Lung (tissue), 11 donors: ENCODE measurements at regions not wholly inside any gene's neighbourhood (a gene's known extent, or its start where the extent isn't known, plus 50 kb on each side); places are given as distances from the start of the nearest gene placed in this dataset.
"Not testable (repeated sequence)": the region's sequence is repeated elsewhere in the genome, so short reads cannot be mapped to it uniquely, and the experiment has no call there.

Experiments used
- ATAC-seq: fragments of 200-7000 bp; cut with Tn5 transposase; one replicate; pipeline ENCODE4 v1.9.1; 2020; ENCODE audit warnings: moderate number of reproducible peaks; ENCODE audit not compliant: insufficient read depth, low FRiP score
- DNase-seq, 3 donors: peaks; one replicate each; pipeline ENCODE4 v3.0.0-alpha.2; 2013 to 2017
- H3K27ac ChIP-seq, 2 donors: one replicate each; pipeline ENCODE4 v1.5.1; 2013; ENCODE audit warnings: mild to moderate bottlenecking in 2 of 2, moderate library complexity in 2 of 2, control low read depth in 1 of 2, inconsistent platforms in 1 of 2, low read depth in 1 of 2, low read length in 1 of 2
- H3K27me3 ChIP-seq, 3 donors: one replicate each; pipeline ENCODE4 v1.5.1; 2013; ENCODE audit warnings: low read length in 2 of 3; ENCODE audit not compliant: control insufficient read depth in 3 of 3, insufficient read depth in 3 of 3
- H3K36me3 ChIP-seq, 4 donors: one replicate each; pipeline ENCODE4 v1.5.1; 2013; ENCODE audit warnings: low read length in 4 of 4, mild to moderate bottlenecking in 1 of 4, moderate library complexity in 1 of 4; ENCODE audit not compliant: control insufficient read depth in 4 of 4, insufficient read depth in 4 of 4
- H3K4me1 ChIP-seq, 5 donors: one replicate each; pipeline ENCODE4 v1.5.1; 2013; ENCODE audit warnings: low read length in 5 of 5, mild to moderate bottlenecking in 2 of 5, moderate library complexity in 1 of 5; ENCODE audit not compliant: control insufficient read depth in 5 of 5, insufficient read depth in 5 of 5
- H3K4me3 ChIP-seq: one replicate; pipeline ENCODE4 v1.5.1; 2013; ENCODE audit warnings: mild to moderate bottlenecking, control low read depth, moderate library complexity
- H3K9ac ChIP-seq, 2 donors: one replicate each; pipeline ENCODE4 v1.5.1; 2013; ENCODE audit warnings: low read length in 2 of 2, control low read depth in 1 of 2; ENCODE audit not compliant: insufficient read depth in 1 of 2
- H3K9me3 ChIP-seq, 4 donors: one replicate each; pipeline ENCODE4 v1.5.1; 2013; ENCODE audit warnings: low read length in 3 of 4, mild to moderate bottlenecking in 1 of 4, moderate library complexity in 1 of 4; ENCODE audit not compliant: control insufficient read depth in 4 of 4, insufficient read depth in 3 of 4
- WGBS, 2 donors: extraction: QIAGEN DNeasy Blood & Tissue Kit; methylation state at CpG; one replicate each; pipeline ENCODE4 v1.1.7; 2013; 5-methylcytosine and 5-hydroxymethylcytosine counted together
- TF ChIP-seq, protein P1 (sequence below): IDR thresholded peaks from 2 replicates; pipeline ENCODE4 v1.5.1; 2012; ENCODE audit warnings: mild to moderate bottlenecking; ENCODE audit errors: control extremely low read depth, extremely low read depth
- donor health status: control.
- donor health status: control.
- donor health status: Bipolar disorder and iron deficiency.
- donor health status: healthy.
- donor health status: DM: yes; HTN: yes; CAD: no.

DNA sequence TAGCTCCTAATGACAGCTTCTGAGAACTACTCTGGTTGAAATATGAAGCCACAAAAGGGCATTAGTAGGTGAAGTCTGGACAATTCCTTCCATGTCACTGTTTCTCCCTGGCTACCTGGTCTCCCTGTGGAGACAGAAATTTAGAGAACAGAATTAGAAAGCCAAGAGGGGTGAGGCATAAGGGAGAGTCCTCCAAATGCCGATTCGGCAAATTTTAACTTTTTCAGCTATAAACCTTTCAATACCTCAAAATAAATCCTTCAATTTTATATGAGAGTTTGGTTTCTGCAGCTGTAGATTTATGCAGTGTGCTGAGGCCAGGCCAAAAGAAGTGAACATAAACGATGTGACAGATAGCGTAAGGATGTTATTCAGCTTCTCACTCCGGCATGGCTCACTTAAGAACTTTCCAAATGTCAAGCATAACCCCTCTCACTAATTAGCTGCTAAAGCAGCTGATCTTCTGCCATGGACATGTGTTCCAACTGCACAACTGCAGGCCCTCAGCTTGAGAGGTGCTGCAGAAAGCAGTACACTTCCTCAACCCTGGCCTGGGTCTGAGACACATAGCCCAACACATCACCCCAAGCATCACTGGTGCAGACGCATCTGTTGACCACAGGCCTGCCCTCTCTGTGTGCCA, 247.9 kb upstream of the SOX9 start:
- DNase-seq = peak; percentile 85 to 96 (median 95)
- WGBS, 2 donors = 76 to 84% methylated on average over 6 of the region's 6 CpGs
- Histone ChIP-seq H3K27me3 (peaks cover 0 to 19% (median 4%) of the 10 kb centered on the region in 3 donors), H3K4me1 (peaks cover 0 to 33% (median 12%) of the 10 kb centered on the region in 5 donors), H3K9ac (no peak overlapping the region), H3K4me3 (no peak overlapping the region), H3K36me3 (no peaks in the 10 kb centered on the region), H3K27ac (no peak overlapping the region), H3K9me3 (no peaks in the 10 kb centered on the region)
- ATAC-seq = no peak
- TF ChIP-seq, protein P1, sequence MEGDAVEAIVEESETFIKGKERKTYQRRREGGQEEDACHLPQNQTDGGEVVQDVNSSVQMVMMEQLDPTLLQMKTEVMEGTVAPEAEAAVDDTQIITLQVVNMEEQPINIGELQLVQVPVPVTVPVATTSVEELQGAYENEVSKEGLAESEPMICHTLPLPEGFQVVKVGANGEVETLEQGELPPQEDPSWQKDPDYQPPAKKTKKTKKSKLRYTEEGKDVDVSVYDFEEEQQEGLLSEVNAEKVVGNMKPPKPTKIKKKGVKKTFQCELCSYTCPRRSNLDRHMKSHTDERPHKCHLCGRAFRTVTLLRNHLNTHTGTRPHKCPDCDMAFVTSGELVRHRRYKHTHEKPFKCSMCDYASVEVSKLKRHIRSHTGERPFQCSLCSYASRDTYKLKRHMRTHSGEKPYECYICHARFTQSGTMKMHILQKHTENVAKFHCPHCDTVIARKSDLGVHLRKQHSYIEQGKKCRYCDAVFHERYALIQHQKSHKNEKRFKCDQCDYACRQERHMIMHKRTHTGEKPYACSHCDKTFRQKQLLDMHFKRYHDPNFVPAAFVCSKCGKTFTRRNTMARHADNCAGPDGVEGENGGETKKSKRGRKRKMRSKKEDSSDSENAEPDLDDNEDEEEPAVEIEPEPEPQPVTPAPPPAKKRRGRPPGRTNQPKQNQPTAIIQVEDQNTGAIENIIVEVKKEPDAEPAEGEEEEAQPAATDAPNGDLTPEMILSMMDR = no peak

DNA sequence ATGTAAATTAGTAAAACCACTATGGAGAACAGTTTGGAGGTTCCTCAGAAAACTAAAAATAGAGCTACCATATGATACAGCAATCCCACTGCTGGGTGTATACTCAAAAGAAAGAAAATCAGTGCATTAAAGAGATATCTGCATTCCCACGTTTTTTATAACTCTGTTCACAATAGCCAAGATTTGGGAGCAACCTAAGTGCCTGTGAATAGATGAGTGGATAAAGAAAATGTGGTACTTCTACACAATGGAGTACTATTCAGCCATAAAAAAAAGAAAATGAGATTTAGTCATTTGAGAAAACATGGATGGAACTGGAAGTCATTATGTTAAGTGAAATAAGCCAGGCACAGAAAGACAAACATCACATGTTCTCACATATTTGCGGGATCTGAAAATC, 246.0 kb upstream of the SOX9 start:
- 71 to 81% methylated on average over 2 of the region's 2 CpGs for WGBS, 2 donors
- peaks cover 0 to 33% (median 12%) of the 10 kb centered on the region in 5 donors for H3K4me1 ChIP-seq
- not testable (repeated sequence) for ATAC-seq, DNase-seq, H3K27me3 ChIP-seq, H3K27ac ChIP-seq, H3K4me3 ChIP-seq, H3K36me3 ChIP-seq, H3K9me3 ChIP-seq, H3K9ac ChIP-seq

DNA sequence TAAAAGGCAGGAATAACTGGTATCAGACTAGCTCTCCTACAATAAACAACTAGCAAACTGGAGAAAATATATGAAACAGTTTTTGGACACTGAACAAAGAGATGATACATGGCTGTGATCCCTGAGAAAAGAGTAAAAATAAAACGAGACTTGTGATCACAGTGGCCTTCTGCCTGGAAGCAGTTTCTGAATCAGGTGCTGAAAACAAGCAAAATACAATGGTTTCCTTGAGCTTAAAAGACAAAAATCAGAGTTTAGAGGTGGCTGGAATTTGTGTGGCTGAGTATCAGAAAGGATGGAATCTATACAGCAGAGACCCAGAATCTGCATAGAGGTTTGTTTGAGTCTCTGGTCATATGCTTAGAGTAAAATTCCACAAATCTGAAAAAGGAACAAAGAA, 242.5 kb upstream of the SOX9 start:
- Histone ChIP-seq H3K9ac (no peak overlapping the region), H3K27ac (no peak overlapping the region), H3K4me1 (peaks cover 0 to 8% (median 0%) of the 10 kb centered on the region in 5 donors), H3K4me3 (no peak overlapping the region), H3K9me3 (no peaks in the 10 kb centered on the region), H3K36me3 (no peaks in the 10 kb centered on the region), H3K27me3 (peaks cover 0 to 4% (median 0%) of the 10 kb centered on the region in 3 donors)
- ATAC-seq (no peak), DNase-seq (peak in 1 of 3 donors; percentile 21)
- WGBS, 2 donors = 64 to 67% methylated on average over 1 of the region's 1 CpG
- TF ChIP-seq, protein P1 = no peak

DNA sequence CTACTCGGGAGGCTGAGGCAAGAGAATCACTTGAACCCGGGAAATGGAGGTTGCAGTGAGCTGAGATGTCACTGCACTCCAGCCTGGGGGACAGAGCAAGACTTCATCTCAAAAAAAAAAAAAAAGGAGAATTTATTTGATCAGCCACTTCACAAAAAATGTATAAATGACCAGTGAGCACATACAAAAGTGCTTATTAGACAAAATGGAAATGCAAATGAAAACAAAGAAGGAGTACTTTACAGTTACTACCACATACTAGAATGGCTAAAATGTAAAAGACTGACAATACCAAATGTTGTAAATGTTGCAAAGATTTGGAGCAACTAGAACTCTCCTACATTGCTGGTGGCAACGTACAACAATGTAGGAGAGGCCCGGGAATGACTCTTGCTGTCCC, 241.8 kb upstream of the SOX9 start:
- no peak for ATAC-seq

More for the DNA sequence above, 241.8 kb upstream of the SOX9 start:
- Histone ChIP-seq H3K27me3 (peaks cover 0 to 4% (median 0%) of the 10 kb centered on the region in 3 donors), H3K9me3 (no peaks in the 10 kb centered on the region), H3K36me3 (no peaks in the 10 kb centered on the region), H3K9ac (no peak overlapping the region), H3K4me3 (no peak overlapping the region), H3K4me1 (peaks cover 0 to under 1% (median 0%) of the 10 kb centered on the region in 5 donors), H3K27ac (no peak overlapping the region)
- DNase-seq = no peak
- 86 to 92% methylated on average over 4 of the region's 4 CpGs for WGBS, 2 donors
- TF ChIP-seq, protein P1 = no peak
